HG03575 (cell line): ENCODE measurements at regions not wholly inside any gene's neighbourhood (a gene's known extent, or its start where the extent isn't known, plus 50 kb on each side); places are given as distances from the start of the nearest gene placed in this dataset.

ENCODE experiments used
- ATAC-seq: cut with Tn5 transposase; IDR thresholded peaks from one replicate; pipeline ENCODE4 v1.9.1; 2021; ENCODE audit not compliant: unreplicated experiment, insufficient number of reproducible peaks, low FRiP score; ENCODE audit errors: extremely low read depth

DNA sequence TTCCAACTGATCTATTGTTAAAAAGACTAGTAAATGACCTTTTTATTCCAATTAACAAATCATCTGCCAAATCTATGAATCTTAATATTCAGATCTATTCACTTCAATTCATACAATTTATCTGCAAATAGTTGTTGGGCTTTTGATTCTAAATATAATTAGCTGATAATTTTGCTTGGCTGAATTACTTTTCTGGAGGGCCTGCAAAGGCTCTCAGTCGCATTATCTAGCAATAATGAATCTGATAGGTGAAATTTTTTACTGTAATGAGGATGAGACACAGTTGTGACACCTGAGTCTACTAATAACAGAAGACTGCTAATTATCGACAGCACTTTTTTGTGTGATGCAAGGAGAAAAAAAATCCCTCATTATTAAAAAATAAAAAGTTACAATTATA, 565.1 kb downstream of the ZEB2 start:
- ATAC-seq = no peak

DNA sequence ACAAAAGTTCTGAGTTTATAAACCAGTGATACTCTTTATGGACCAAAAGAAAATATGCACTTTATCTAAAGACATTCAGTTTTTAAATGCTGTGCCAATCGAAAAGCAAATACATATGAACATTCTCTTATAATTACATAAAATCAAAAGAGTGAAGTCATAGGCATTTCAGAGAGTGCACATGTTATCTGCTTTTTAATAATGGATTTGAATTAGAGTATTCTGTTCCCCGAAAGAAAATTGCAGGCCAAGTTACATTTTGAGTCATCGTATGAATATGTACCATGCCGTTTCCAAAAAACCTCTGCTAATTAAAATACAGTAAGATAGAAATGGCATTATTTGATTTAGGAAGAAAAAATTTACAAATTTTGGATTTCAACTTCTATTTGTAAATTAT, 565.7 kb downstream of the ZEB2 start:
- ATAC-seq = no peak

DNA sequence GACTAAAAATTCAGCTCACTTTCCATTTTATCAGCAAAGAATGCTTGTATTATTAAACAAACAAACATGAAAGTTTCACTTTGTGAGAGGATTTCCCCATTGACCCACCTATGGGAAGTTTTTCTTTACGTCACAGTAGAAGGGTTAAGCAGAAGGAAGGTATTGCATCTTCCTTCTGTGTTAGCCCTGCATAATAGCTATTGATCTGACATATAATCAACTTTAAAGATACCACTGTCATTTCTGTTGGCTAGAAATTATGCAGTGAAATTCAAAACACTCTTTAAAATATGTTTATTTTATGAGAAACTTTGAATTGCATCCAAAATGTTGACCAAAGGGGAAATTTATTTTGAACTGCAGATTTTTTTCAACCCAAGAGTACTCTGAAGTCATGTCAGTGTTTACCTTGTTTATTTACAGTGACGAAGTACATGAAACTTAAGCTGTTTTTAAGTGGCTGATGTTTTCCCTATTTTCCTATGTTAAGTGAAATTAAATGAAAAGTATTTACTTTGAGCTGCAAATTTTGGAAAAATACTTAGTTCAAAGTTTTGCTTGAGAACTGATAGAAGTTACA, 566.4 kb downstream of the ZEB2 start:
- ATAC-seq = no peak

DNA sequence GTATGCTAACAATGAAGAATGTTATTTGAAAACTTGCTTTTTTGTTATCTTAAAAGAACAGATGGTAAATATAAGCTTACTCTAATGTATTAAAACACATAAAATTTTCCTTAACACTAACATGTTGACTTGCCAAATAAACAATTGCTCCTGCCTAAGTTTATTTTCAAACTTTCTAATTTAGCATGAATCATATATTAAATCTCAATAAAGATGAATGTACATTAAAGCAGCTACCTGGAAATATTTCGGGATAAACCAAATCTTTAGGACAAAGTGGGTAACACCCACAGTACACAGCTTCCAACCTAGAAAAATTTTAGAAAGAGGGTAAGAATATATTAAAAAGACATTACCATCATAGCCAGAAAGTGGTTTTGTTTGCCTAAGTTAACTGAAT, 567.4 kb downstream of the ZEB2 start:
- no peak for ATAC-seq

DNA sequence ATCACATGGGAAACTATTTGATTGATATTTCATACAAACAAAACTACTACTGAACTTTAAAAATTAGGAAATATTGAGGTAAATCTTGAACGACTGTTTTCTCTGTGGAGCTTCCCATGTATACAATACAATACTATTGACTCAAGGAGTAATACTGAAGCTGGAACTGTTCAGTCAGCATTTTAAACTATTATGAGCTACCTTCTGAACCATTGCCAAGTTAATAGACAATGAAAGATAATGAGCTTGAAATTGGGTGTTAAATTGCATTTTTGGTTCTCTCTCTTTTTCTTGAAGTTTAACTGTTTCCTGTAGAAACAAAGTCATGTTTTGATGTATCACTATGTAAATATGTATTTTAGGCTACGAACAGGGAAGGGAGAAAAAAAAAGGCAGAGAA, 569.2 kb downstream of the ZEB2 start:
- ATAC-seq = no peak

DNA sequence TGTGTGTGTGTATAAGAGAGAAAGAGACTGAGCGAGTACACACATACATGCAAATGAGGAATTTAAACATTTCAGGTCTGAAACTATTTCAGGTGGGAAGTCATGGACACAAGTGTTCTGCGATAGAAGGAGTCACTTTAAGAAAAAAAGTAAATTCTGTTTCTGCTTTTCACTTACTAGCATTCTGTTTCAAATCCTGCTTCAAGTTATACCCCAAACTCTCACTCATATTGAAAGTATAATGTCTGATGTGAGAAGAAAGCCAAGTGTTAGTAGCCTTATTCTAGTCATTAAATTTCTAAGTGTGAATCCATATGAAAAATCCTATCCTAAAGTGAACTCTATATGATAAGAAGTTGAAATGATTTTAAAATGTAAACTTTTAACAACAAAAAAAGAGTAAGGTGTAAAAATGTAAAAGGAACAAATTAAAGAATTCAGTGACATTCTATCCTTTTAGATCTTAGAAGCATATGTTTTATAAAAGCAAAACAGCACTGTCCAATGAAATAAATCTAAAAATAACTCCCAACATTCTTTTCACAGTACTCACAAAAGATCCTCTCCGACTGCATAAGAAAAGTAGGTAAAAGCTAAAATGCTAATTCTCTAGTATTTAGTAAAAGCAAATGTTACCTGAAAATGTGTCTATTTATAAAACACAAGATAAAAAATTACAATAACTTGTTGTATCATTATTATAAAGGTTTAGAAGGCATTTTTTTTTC, 570.6 kb downstream of the ZEB2 start:
- no peak for ATAC-seq

DNA sequence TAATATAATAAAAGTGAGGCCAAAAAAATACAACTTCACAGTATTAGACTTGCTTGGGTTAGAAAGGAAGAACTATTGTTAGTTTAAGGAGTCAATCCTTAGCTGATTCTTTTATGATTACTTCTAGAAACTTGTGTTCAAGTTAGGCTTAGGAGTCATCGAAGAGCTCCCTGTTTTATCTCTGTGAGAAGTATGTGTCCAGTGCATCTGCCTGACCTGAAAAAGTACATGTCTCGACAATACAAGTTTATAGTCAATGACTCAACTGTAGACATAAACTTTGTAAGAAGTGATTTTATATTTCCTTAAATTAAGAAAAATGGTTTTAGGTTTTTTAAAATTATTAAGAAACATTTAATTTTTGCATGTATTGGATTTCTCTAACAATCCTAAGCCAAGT, 571.2 kb downstream of the ZEB2 start:
- ATAC-seq = no peak

DNA sequence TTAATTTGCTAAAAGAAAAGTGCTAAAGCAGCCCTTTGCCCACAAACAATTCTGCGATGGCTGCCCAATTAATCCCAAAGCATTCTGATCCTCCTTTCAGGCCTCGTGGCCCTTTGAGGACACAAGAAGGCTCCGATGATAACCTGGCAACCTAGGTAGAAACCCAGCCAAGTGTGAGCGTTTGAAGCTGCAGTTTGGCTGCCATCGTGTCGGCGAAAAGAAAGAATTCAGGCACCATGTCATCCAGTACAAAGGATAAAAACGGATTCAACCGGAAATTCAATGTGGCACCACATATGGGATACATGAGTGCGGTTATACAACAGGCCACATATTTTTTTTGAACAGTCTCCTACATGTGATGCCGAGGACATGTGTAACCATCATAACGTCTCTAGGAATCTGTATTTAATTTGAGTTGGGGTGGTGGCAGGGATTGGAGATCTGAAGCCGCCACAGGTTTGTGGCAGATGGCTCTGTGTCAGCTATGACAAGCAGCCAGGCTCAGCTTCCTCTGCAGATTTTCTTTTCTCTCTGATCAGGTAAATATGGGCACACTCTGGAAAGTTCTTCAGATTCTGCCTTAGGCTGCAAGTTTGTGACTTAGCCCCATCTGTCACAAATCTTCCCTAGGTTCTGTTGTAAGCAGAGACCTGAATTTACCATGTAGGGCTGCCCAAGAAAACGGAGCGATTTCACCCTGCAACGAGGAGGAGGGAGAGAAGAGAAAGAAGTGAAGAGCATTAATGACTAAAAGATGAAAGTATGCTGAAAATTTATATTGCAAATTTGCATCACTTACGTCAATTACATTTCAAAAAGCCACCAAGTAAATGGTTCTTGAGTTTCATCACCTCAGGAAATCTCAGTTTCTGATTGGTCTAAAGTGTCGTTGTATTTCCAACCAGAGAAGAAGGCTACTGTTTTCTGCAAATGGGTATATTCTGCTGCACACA, 573.2 kb downstream of the ZEB2 start:
- no peak for ATAC-seq

DNA sequence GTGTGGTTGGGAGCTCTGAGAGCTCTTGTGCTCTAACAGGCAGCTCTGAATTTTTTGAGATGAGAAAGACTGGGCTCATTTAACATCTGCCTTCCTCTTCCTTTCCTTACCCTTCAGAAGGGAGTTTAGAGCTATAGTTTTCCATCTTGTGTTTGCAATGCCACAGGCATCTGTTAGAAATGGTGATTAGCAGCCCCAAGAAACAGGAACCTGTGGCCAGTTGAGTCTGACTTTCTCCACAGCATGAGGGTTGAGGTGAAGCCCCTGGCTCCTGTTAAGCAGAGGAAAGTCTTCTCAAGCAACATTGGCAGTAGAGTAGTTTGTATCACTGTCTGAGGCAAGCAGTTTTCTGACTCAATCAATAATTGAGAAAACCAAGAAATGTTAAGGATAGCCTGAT, 577.4 kb downstream of the ZEB2 start:
- ATAC-seq = no peak

DNA sequence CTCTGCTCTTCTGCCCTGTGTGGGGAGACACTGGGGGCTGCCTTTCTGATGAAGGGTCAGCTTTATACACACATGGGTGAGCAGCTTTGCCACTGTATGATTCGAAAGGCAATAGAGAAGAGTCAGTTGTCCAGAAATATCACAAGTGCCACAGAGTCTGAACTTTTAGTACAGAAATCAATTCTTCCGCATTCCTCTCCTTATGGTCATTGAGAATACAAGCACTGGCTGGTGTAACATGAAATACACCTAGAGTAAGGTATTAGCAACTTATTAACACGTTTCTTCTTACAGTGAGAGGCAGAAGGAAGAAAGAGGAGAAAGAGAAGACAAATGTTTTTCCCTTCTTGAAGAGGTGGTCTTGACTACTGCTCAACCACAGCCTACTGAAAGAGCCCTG, 579.2 kb downstream of the ZEB2 start:
- no peak for ATAC-seq

DNA sequence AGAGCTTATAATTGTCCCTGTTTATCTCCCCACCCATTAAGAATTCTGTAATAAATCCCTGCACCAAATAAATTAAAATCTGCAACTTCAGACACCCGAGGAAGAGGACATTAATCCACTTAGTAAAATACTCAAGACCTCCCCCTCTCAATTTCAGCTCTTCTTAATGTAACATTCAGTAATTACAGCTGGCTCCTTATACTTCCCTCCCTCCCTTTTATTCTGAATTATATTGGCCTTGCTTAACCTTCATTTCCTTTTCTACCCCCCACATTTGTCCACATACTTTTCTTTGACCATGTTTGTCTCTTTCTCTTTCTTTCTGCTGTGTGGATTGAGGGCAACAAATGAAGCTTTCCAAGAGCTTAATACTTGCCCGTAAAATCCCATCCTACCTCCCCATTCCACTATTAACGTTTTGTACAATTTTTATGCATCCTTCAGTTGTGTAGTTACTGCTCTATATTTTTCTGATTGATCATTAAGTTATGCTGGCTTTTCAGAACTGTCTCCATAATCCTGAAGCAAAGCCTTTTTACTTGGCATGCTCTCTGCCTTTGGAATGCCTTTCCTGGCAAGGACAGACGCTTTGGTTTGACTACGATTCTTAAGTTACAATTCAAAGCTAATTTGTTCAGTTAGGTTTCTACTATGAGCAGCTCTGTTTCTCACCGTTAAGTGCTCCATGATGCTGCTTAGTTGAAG, 580.1 kb downstream of the ZEB2 start:
- ATAC-seq = no peak

DNA sequence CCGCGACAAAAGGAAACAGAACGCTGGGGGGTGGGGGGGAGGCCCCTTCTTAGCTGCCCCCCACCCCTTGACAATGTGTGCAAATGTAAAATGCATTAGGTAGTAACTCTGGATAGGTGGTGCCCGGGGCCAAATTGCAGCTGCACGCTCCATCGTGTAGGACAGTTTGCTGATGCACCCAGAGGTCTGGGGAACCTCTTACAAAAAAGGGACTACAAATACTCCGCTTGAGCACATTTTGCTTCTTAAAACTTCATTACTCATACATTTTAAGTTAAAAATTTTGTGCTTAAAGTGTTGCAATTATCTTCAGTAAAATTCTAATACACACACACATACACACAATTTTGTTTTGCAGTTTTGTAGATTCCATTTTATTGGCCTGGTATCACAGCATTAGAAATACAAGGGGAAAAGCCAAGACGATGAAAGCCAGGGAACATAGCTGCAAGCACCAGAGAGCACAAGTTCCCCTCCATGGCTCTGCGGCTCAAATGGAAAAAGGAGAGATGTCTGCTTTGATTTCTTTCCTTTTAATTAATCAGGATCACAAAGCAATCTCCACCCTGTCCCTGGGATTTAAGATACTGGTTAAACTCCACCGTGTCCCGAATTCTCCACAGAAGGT, 582.1 kb downstream of the ZEB2 start:
- ATAC-seq = no peak

DNA sequence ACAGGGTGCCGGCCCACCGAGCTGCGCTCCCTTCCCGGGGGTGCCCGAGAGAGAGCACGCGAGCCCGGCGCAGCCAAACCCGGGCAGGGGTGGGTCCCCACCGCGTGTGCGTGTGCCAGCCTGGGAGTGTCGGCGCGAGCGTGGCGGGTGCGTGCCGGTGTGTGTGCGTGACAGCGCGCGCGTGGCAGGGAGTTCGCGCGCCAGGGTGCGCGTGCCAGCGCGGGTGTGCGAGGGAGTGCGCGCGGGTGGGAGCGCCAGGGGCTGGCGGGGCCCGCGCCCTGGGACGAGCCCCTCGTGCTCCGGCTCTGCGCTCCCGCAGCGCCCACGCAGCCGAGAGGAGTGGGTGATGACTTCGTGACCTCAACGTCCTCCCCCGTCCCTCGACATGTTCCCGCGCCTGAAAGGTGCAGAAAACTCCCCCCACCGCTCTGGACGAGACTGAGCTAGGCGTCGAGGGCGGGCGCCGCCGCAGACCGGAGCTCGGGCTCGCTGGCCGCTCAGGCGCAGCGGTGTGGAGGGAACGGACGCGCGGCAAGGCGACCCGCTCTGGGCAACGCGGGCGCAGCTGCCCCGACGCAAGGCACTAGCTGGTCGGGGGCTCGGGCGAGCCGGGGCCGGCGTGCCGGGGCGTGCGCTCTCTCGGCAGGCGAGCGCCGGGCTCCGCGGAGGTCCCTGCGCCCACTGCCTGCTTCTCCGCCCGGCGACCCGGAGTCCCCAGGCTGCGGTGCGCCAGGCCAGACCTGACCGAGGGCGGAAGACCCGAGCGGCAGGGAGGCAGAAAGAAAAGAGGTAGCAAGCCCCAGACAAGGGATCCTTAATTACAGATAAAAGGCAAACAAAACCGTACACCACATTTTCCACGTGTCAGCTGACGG, 582.8 kb downstream of the ZEB2 start:
- ATAC-seq = no peak

DNA sequence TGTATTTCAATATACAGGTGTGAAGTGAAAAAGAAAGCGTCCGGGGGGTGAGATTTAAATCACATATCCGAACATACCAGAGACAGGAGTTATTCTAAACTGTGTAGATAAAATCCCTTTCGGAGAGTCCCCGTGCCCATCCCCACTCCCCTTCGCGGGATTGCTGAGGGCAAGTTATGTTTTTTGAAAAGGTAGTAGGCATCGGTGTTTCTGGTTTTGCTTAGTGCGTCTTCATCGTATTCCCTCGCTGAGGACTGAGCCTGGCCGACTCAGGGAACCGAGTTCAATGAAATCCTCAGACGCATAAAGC, 583.4 kb downstream of the ZEB2 start:
- ATAC-seq = no peak

DNA sequence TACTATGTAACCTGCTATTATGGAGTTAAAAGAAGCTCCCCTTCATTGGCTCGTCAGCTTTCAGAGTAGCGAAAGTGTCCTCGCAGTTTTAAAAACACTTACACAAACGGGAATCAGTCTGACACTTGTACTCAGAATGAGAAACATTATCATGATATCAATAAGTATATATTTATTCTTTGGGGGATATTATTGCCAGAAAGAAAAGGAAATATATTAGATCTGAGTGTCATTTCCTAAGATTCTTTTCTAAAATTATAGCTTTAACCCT, 584.5 kb downstream of the ZEB2 start:
- ATAC-seq = no peak

DNA sequence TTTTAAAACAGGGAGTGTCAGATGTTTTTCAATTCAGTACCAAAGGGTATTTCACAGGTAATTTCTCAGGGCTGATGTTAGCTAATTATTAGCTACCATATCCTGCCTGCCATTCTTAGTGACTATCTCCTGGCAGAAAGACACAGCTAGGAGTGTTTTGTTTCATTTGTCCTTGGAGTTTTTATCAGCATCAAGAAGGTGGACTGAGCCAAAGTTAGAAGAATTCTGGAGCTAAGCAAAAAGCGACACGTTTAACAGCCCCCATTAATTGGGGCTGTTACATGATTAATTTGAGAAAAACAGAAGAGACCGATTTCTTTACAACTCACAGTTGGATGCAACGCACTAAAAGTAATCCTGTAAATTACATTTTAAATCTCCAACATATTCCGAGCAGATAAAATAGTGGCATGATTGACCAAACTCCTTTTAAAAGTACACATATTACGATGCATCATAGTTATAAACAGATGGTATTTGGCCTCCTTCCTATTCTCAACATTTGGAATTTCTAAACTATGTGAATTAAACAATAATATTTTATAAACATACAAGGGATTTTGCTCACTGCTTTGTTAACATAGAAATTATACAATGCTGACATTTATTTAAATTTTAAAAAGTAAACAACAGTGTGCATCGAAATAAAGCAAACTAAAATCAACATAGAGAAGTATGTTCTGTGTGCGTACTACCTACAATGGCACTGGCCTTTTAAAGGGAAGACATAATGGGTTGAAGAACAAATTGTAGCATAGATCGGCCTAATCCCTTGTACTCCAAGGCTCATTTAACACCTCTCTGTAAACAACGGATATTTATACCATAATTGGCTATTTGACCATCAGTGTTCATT, 585.1 kb downstream of the ZEB2 start:
- ATAC-seq = no peak

DNA sequence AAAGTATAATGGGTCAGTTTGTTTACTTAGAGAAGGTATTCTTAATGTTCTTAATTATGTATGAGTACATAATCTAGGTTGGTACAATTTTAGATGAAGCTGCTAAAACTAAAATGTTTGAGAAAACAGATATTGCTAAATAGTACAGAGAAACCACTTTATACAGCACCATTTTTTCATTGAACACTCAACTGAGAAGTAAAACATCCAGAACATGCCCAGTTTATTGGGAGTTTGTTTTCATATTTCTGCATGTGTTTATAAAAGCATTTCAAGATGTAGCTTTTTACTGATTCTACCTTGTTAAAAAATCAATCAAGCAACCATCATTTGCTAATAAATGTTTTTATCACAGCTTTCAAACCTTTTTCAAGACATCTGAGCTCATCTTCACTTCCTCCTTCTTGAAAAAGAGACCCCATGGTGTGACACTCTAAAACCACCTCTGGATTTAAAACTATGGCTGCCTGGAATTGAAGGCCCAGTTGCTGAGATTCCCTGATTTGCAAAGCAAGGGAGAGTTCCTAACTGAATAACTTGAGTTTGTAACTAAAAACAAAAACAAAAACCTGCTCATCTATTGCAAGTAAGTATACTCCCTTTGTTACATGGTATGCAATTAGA, 585.9 kb downstream of the ZEB2 start:
- no peak for ATAC-seq
